GM12878 (cell line): ENCODE measurements at regions not wholly inside any gene's neighbourhood (a gene's known extent, or its start where the extent isn't known, plus 50 kb on each side); places are given as distances from the start of the nearest gene placed in this dataset.

Experiments used
- ATAC-seq: fragments of 200-7000 bp; cut with Tn5 transposase; 3 replicates; pipeline ENCODE4 v1.9.1; 2020; ENCODE audit warnings: mild to moderate bottlenecking, moderate library complexity
- BruUV-seq: library from RNA; stranded (reverse); fragments of 400-500 nt; replicated peaks from 2 replicates; lab custom pipeline; 2021; lab: Mats Ljungman, UMichigan
- CTCF ChIA-PET: fragments of 300-600 bp; sonication (Branson Sonifier 250); formaldehyde crosslinking; extraction: SDS; loops from one replicate; lab custom pipeline; 2021; ENCODE audit warnings: inconsistent platforms; lab: Yijun Ruan, JAX
- POLR2A ChIA-PET: fragments of 350-600 bp; formaldehyde crosslinking; extraction: SDS; loops from one replicate; lab custom pipeline; 2021; ENCODE audit warnings: inconsistent platforms; lab: Charles Lee
- RAD21 ChIA-PET: fragments of 300-600 bp; sonication (Branson Sonifier 250); formaldehyde crosslinking; loops from one replicate; lab custom pipeline; 2023; ENCODE audit warnings: antibody characterized with exemption; ENCODE audit not compliant: unreplicated experiment; lab: Charles Lee
- SMC1A ChIA-PET: fragments of 300-600 bp; sonication (Branson Sonifier 250); formaldehyde crosslinking; loops from one replicate; lab custom pipeline; 2023; ENCODE audit not compliant: unreplicated experiment, uncharacterized antibody; lab: Charles Lee
- DNase-seq: peaks from one replicate; pipeline ENCODE4 v3.0.0-alpha.2; 2011; ENCODE audit warnings: low read depth, low spot score
- FAIRE-seq: peaks from 3 replicates; lab custom pipeline; 2011; peaks lifted over from hg19 to GRCh38; lab: Jason Lieb, UNC
- H2AFZ ChIP-seq: 2 replicates; pipeline ENCODE4 v1.6.0; 2011; ENCODE audit warnings: low read depth, low read length, control low read depth; ENCODE audit not compliant: control insufficient read depth
- H3K27ac ChIP-seq: 2 replicates; pipeline ENCODE4 v1.5.1; 2011; ENCODE audit warnings: control low read depth; ENCODE audit not compliant: control insufficient read depth, insufficient read depth
- H3K27me3 ChIP-seq, 2 experiments: replicated peaks in 1 of 2; 2 replicates each; pipeline versions ENCODE4 v1.6.0 to v1.6.1; 2011; ENCODE audit warnings: low read length in 1 of 2; ENCODE audit not compliant: control insufficient read depth in 2 of 2, insufficient read depth in 2 of 2
- H3K36me3 ChIP-seq, 2 experiments: 2 replicates each; pipeline ENCODE4 v1.5.1; 2011; ENCODE audit warnings: low read length in 1 of 2; ENCODE audit not compliant: control insufficient read depth in 2 of 2, insufficient read depth in 2 of 2
- H3K4me1 ChIP-seq: 2 replicates; pipeline ENCODE4 v1.6.1; 2011; ENCODE audit warnings: mild to moderate bottlenecking, low read length, moderate library complexity, mixed read lengths; ENCODE audit not compliant: control insufficient read depth, insufficient read depth
- H3K4me2 ChIP-seq: 2 replicates; pipeline ENCODE4 v1.6.0; 2011; ENCODE audit warnings: control low read depth; ENCODE audit not compliant: control insufficient read depth, insufficient read depth
- H3K4me3 ChIP-seq: fragments of 200-600 bp; sonication (generic); 2 replicates; pipeline ENCODE4 v1.5.1; 2016
- H3K79me2 ChIP-seq: 2 replicates; pipeline ENCODE4 v1.6.0; 2011; ENCODE audit warnings: low read length; ENCODE audit not compliant: control insufficient read depth, insufficient read depth
- H3K9ac ChIP-seq: 2 replicates; pipeline ENCODE4 v1.8.0; 2011; ENCODE audit warnings: low read length, control low read depth, mixed read lengths; ENCODE audit not compliant: control insufficient read depth, insufficient read depth
- H3K9me3 ChIP-seq: replicated peaks from 3 replicates; pipeline ENCODE4 v1.5.1; 2011; ENCODE audit warnings: mild to moderate bottlenecking, low read length; ENCODE audit not compliant: control insufficient read depth, insufficient read depth
- H4K20me1 ChIP-seq: 2 replicates; pipeline ENCODE4 v1.6.0; 2011; ENCODE audit not compliant: control insufficient read depth, insufficient read depth
- ATF2 ChIP-seq: IDR thresholded peaks from 2 replicates; pipeline ENCODE4 v1.6.1; 2012; ENCODE audit warnings: low read length, inconsistent platforms
- BCL11A ChIP-seq: IDR thresholded peaks from 2 replicates; pipeline ENCODE4 v1.6.1; 2011; ENCODE audit warnings: low read depth, low read length
- GATAD2B ChIP-seq: fragments of 450-650 bp; conservative IDR thresholded peaks from 2 replicates; pipeline ENCODE4 v1.6.1; 2017; ENCODE audit warnings: low read depth, mild to moderate bottlenecking, moderate library complexity
- MEF2A ChIP-seq: IDR thresholded peaks from 2 replicates; pipeline ENCODE4 v1.6.1; 2011; ENCODE audit warnings: low read depth, mild to moderate bottlenecking, low read length, moderate library complexity; ENCODE audit not compliant: insufficient read depth
- MTA3 ChIP-seq: IDR thresholded peaks from 2 replicates; pipeline ENCODE4 v1.6.1; 2012; ENCODE audit warnings: low read length, inconsistent platforms, borderline replicate concordance
- NFYB ChIP-seq: IDR thresholded peaks from 2 replicates; pipeline ENCODE4 v1.6.1; 2011; ENCODE audit warnings: low read depth, mild to moderate bottlenecking, low read length, improper control_type of control experiment, moderate library complexity; ENCODE audit not compliant: insufficient read depth
- POLR2AphosphoS5 ChIP-seq: IDR thresholded peaks from 2 replicates; pipeline ENCODE4 v1.6.1; 2011; ENCODE audit warnings: mild to moderate bottlenecking, low read length, inconsistent platforms
- RBBP5 ChIP-seq: fragments of 200-600 bp; sonication (generic); conservative IDR thresholded peaks from 2 replicates; pipeline ENCODE4 v1.6.1; 2016
- RELA ChIP-seq: fragments of 450-650 bp; IDR thresholded peaks from 2 replicates; pipeline ENCODE4 v1.8.0; 2014; ENCODE audit warnings: borderline replicate concordance; ENCODE audit not compliant: partially characterized antibody
- SMARCA5 ChIP-seq: fragments of 450-650 bp; IDR thresholded peaks from 2 replicates; pipeline ENCODE4 v1.6.1; 2017; ENCODE audit warnings: mild to moderate bottlenecking
- SP1 ChIP-seq: IDR thresholded peaks from one replicate; pipeline ENCODE4 v1.6.1; 2011; ENCODE audit warnings: low read depth, low read length
- WGBS: methylation state at CpG from one replicate; pipeline ENCODE4 v1.1.6; 2016; ENCODE audit warnings: low lambda C conversion rate; ENCODE audit not compliant: insufficient replicate concordance, insufficient coverage; ENCODE audit errors: missing lambda C conversion rate; 5-methylcytosine and 5-hydroxymethylcytosine counted together
- in situ Hi-C: fragments of 300-500 bp; cut with MboI; formaldehyde crosslinking; loops from 9 replicates; pipeline ENCODE4 v1.14.3; 2018; ENCODE audit warnings: mixed read lengths
- intact Hi-C: fragments of 100-400 bp; cut with micrococcal nuclease; formaldehyde crosslinking; loops from one replicate; pipeline ENCODE4 v1.14.2; 2022; ENCODE audit not compliant: unreplicated experiment
- TF ChIP-seq, protein P1 (sequence below): fragments of 450-650 bp; formaldehyde crosslinking; IDR thresholded peaks from 2 replicates; pipeline ENCODE4 v1.4.0; 2022; ENCODE audit warnings: mild to moderate bottlenecking, moderate library complexity
- TF ChIP-seq, protein P2 (sequence below): IDR thresholded peaks from 2 replicates; pipeline ENCODE4 v1.6.1; 2012; ENCODE audit warnings: low read depth, low read length, improper control_type of control experiment

DNA sequence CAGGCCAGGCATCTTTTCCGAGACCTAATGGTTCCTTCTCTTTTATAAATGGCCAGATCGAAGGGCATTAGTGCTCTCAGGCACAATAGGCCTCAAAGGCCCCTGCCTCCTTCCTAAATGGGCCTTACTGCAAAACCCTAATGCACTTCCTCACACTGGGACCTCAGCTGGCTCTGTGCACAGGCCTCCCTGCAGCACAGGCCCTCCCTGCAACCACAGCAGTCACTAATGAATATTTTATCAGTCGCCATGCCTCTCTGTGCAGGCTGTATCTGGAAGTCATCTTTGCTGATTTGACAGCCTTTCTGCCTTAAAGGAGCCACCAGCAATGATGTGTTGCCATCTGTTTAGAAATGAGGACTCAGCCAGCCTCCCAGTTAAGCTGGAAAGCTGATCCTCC lies 54.9 kb upstream of the SDK1 start (continued):
- TF ChIP-seq MEF2A (no peak), RELA (no peak), POLR2AphosphoS5 (no peak), MTA3 (no peak), ATF2 (no peak), SMARCA5 (no peak), RBBP5 (no peak)
- TF ChIP-seq, protein P1, sequence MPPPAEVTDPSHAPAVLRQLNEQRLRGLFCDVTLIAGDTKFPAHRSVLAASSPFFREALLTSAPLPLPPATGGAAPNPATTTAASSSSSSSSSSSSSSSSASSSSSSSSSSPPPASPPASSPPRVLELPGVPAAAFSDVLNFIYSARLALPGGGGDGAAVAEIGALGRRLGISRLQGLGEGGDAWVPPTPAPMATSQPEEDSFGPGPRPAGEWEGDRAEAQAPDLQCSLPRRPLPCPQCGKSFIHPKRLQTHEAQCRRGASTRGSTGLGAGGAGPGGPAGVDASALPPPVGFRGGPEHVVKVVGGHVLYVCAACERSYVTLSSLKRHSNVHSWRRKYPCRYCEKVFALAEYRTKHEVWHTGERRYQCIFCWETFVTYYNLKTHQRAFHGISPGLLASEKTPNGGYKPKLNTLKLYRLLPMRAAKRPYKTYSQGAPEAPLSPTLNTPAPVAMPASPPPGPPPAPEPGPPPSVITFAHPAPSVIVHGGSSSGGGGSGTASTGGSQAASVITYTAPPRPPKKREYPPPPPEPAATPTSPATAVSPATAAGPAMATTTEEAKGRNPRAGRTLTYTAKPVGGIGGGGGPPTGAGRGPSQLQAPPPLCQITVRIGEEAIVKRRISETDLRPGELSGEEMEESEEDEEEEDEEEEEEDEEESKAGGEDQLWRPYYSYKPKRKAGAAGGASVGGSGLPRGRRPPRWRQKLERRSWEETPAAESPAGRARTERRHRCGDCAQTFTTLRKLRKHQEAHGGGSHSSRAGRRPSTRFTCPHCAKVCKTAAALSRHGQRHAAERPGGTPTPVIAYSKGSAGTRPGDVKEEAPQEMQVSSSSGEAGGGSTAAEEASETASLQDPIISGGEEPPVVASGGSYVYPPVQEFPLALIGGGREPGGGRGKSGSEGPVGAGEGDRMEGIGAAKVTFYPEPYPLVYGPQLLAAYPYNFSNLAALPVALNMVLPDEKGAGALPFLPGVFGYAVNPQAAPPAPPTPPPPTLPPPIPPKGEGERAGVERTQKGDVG (CRISPR knock-in tag): no peak

- TF ChIP-seq BCL11A (no peak), SP1 (no peak), GATAD2B (no peak), NFYB (no peak)
- TF ChIP-seq, protein P2, sequence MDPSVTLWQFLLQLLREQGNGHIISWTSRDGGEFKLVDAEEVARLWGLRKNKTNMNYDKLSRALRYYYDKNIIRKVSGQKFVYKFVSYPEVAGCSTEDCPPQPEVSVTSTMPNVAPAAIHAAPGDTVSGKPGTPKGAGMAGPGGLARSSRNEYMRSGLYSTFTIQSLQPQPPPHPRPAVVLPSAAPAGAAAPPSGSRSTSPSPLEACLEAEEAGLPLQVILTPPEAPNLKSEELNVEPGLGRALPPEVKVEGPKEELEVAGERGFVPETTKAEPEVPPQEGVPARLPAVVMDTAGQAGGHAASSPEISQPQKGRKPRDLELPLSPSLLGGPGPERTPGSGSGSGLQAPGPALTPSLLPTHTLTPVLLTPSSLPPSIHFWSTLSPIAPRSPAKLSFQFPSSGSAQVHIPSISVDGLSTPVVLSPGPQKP: no peak
- TF ChIP-seq, all 136 proteins: peak for 0
- RAD21 ChIA-PET: no interaction called here
- in situ Hi-C loops: no loop called here
- Histone ChIP-seq H3K9me3 (no peaks in the 10 kb centered on the region; the same call in 2 of the 3 replicates), H3K4me1 (no peaks in the 10 kb centered on the region), H3K4me3 (no peak overlapping the region), H3K9ac (no peak overlapping the region), H3K4me2 (no peak overlapping the region), H4K20me1 (no peaks in the 10 kb centered on the region), H3K36me3 (no peaks in the 10 kb centered on the region), H3K27me3 (no peaks in the 10 kb centered on the region), H2AFZ (no peak overlapping the region), H3K79me2 (no peaks in the 10 kb centered on the region), H3K27ac (no peak overlapping the region)
- POLR2A ChIA-PET: no interaction called here
- SMC1A ChIA-PET: no interaction called here
- WGBS: 39% methylated on average over 4 of the region's 4 CpGs
- CTCF ChIA-PET: no interaction called here
- intact Hi-C loops: no loop called here
- DNase-seq (no peak), ATAC-seq (no peak), FAIRE-seq (no peak)
- no TSS peak for BruUV-seq
These were observed 54.4 kb upstream of the SDK1 start for GRCh38 chr7:3246651-3247050.
